ENCODE measurements at regions not wholly inside any gene's neighbourhood (a gene's known extent, or its start where the extent isn't known, plus 50 kb on each side); places are given as distances from the start of the nearest gene placed in this dataset.

GRCh38 chr10:44805466-44806210, 105.5 kb upstream of the TMEM72 start:
- DNase-seq, result no peak
- intact Hi-C loops (cut with DNase I), result no loop called here

DNA sequence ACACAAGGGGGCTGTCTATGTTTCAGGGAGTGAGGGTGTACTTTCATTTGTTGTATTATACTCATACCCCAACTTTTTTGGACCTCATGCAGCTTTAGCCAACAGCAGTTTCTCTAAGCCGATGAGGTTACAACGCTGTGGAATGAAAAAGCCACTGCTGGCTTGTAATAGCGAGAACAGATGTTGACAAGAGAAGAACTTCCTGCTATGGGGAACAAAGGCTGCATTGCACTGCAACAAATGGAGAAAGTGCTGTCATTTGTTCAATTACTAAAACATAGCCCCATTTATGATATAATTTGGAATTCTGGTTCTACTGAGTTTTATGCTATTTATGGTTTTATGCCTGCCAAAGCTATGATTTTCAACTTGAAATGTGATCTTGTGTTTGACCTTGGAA, 104.2 kb upstream of the TMEM72 start:
- no peak for DNase-seq
- intact Hi-C loops (cut with DNase I), result no loop called here

- no peak for DNase-seq
- intact Hi-C loops (cut with DNase I), result no loop called here
These were observed 103.7 kb upstream of the TMEM72 start for GRCh38 chr10:44807451-44807850.

GRCh38 chr10:44809647-44810046, 101.5 kb upstream of the TMEM72 start:
- no peak for DNase-seq
- intact Hi-C loops (cut with DNase I), result no loop called here

- intact Hi-C loops (cut with DNase I), result no loop called here
- no peak for DNase-seq
These were observed 100.1 kb upstream of the TMEM72 start for GRCh38 chr10:44811072-44811471.

DNA sequence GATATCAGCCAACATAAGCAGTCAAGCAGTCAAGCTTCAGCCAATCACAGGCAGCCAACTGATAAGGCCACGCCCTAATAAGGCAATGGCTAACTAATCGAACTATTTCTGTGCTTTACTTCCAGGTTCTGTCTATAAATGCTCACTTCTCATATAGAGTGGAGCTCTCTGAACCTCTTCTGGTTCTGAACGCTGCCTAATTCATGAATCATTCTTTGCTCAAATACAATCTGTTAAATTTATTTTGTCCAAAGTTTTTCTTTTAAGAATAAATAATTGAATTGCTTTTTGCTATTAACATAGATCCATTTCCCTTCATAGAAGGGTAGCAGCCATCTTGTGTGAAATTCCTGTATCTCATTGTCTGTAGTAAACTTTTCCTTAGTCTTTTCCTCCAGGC, 97.9 kb upstream of the TMEM72 start:
- no peak for DNase-seq
- intact Hi-C loops (cut with DNase I), result no loop called here

DNA sequence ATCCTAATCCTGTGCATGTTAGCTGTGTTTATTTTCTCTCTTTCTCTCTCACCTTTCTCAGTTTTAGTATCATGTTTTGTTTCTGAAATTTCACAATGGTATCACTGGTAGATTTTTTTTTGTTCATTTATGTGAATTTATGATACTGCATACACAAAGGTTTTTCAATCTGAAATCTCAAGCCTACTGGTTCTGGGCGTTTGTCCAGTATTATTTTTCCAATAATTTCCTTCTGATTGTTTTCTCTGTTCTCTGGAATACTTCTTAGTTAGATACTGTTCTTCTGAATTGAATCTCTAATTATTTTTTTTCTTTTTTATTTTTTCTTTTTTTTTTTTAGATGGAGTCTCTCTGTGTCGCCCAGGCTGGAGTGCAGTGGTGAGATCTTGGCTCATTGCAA, 96.2 kb upstream of the TMEM72 start:
- DNase-seq, result no peak
- intact Hi-C loops (cut with DNase I), result no loop called here

- DNase-seq, result no peak
- intact Hi-C loops (cut with DNase I), result no loop called here
These were observed 93.0 kb upstream of the TMEM72 start for GRCh38 chr10:44818041-44818649.

DNA sequence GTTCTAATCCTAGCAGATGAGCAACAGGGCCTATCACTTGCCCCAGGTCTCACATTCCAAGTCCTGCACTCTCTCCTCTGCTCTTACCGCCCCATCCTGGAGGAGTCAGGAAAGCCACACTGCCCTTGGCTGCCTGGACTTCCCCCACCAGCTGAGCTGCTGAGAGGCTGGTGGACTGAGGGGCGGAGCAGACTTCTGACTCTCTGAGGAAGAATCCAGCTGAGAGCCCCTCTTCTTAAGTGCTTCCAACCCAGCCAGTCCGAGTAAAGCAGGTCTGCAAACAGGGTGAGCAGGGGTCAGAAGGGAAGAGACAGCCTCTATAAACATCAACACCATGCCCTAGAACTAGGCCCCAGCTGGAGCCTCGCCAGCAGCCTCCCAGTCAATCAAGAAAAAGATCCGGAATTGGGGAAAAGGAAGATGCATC, 92.4 kb upstream of the TMEM72 start:
- no peak for DNase-seq
- intact Hi-C loops (cut with DNase I), result no loop called here

GRCh38 chr10:44820094-44820493, 91.0 kb upstream of the TMEM72 start:
- DNase-seq, result no peak
- intact Hi-C loops (cut with DNase I), result no loop called here

DNA sequence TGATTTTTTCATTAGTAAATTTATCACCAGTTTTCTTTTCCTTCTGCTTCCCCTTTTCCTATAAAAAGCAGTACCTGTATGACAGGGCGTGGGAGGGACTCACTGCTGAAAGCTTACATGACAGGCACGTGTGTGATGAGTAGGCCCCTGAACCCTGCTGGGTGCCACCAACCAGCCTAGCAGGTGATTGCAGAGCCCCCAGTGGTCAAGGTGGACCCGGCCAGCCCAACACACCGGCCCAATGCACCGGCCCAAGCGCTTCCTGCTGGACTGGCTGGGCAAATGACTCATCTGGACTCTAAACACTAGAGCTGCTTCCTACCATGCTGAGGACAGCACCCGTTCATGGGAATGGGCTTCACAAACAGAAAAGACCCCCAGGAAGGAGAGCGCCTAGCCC, 89.8 kb upstream of the TMEM72 start:
- intact Hi-C loops (cut with DNase I), result no loop called here
- DNase-seq, result no peak

- intact Hi-C loops (cut with DNase I), result no loop called here
- no peak for DNase-seq
These were observed 88.8 kb upstream of the TMEM72 start for GRCh38 chr10:44822349-44822748.

DNA sequence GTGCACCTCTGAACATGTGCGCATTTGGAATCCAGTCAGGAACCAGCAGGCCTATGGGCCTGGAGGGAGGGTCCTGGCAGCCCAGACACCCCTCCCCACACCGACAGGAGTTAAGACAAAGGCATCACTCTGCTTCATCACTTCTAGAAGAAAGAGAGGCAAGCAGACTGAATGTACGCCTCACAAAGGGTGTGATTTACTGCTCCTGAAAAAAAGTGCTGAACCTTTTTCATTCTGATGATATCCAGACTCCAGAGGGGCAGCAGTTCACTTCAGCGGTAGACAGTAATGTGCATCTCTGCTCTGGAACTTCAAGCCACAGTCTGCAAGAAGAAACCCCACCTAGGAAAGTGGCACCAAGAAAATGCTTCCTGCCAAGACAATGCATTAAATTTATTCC, 88.2 kb upstream of the TMEM72 start:
- intact Hi-C loops (cut with DNase I), result no loop called here
- DNase-seq, result no peak

- intact Hi-C loops (cut with DNase I), result no loop called here
- DNase-seq, result no peak
These were observed 86.5 kb upstream of the TMEM72 start for GRCh38 chr10:44824607-44825006.

GRCh38 chr10:44827431-44828006, 83.6 kb upstream of the TMEM72 start:
- no peak for DNase-seq
- intact Hi-C loops (cut with DNase I), result no loop called here

- peak in 1 of 10 donors; percentile 74 for DNase-seq
- intact Hi-C loops (cut with DNase I), result no loop called here
These were observed 82.5 kb upstream of the TMEM72 start for GRCh38 chr10:44828508-44829142.

GRCh38 chr10:44829426-44829825, 81.7 kb upstream of the TMEM72 start:
- intact Hi-C loops (cut with DNase I), result no loop called here
- DNase-seq, result no peak

DNA sequence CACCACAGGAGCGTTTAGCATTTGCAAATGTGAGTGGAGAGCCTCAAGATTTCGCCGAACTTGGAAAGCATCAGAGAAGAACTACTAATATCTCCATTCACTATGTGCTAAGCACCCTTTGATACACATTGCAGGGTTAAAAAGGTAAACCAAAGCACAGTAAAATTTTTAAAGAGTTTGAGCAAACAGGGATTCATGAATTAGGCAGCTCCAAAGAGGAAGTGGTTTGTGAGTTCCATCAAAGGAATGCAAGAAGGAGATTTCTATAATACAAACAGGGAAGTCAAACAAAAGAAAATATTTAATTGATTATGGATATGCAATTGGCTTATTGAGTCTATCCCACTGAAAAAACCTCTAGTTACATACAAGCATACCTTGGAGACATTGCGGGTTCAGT, 81.1 kb upstream of the TMEM72 start:
- intact Hi-C loops (cut with DNase I), result no loop called here
- DNase-seq, result no peak

DNA sequence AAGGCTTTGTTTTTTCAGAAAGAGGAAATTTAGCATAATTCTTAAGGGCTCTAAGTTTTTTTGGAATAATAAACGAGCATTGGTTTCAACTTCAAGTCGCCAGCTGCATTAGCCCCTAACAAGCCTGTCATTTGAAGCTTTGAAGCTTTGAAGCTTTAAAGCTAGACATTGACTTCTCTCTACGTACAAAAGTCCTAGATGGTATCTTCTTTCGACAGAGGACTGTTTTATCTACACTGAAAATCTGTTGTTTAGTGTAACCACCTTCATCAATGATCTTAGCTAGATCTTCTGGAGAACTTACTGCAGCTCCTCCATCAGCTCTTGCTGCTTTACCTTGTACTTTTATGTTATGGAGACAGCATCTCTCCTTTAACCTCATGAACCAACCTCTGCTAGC, 79.6 kb upstream of the TMEM72 start:
- intact Hi-C loops (cut with DNase I), result no loop called here
- DNase-seq, result no peak

DNA sequence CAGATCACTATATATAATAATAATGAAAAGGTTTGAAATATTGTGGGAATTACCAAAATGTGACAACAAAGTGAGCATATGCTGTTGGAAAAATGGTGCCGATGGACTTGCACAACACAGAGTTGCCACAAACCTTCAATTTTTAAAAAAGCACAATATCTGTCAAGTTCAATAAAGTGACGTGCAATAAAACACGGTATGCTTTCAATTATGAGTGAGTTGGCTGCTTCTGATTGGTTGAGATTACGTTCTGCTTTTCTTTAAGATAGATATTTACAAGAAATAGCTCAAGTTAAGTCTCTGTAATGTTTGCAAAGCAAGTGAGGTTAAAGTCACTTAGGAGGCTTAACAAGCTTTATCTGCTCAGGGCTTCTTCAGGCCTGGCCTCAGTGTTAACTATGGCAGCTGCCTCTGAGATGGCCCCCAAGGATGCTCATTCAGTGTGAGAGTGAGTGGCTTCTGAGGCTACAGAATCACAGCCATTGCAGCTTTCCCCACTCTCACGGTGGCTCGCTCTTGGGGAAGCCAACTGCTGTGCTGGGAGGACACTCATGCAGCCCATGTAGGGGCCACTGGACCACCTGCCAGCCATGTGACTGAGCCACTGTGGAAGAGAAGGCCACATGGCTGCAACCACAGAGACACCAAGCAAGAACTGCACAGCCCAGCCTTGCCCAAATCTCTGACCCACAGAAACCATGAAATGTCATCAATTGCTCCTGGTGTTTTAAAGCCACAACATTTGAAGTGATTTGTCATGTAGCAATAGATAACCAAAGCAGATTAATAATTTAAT, 78.3 kb upstream of the TMEM72 start:
- DNase-seq, result no peak
- intact Hi-C loops (cut with DNase I), result no loop called here

- intact Hi-C loops (cut with DNase I), result no loop called here
- DNase-seq, result no peak
These were observed 77.0 kb upstream of the TMEM72 start for GRCh38 chr10:44834131-44834530.
